ENCODE measurements at regions not wholly inside any gene's neighbourhood (a gene's known extent, or its start where the extent isn't known, plus 50 kb on each side); places are given as distances from the start of the nearest gene placed in this dataset.

DNA sequence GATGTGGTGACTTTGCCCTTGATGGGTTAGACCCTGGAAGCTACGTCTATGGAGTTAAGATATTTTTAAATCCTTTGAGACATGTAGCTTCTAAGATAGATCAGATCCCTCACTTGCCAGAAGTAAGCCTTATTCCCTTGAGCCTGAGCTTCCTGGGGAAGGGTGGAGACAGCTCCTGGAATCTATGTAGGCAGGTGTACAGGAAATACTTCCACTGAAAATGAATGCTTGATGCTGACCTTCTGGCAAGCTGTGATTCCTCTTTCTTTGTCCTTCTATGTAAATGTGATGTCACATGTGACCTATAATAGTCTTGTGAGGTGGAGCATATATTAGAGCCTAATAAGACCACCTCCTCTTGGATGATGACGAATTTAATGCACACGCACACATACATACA, 1152.0 kb upstream of the ACO1 start:
- no CpG with 5 or more reads among the region's 3 CpGs for WGBS (ENCODE audit: insufficient coverage, low coverage, missing lambda C conversion rate)
- TF ChIP-seq RNF2 (IDR thresholded peaks at IDR 0.05) = no peak
- TF ChIP-seq FOSL1 (tag; conservative IDR thresholded peaks at IDR 0.05) = no peak
- TF ChIP-seq FOXA3 (CRISPR knock-in tag; conservative IDR thresholded peaks at IDR 0.05 in 1 of 2, IDR thresholded peaks at IDR 0.05 in 1 of 2) = no peak
- TF ChIP-seq VEZF1 (CRISPR knock-in tag; IDR thresholded peaks at IDR 0.05) = no peak
- no peak for TF ChIP-seq MYC (IDR thresholded peaks at IDR 0.05; ENCODE audit: low read depth, low read length)
- no peak for TF ChIP-seq MYC (CRISPR knock-in tag; IDR thresholded peaks at IDR 0.05; ENCODE audit: borderline replicate concordance, low read depth)
- TF ChIP-seq ZNF583 (CRISPR knock-in tag; IDR thresholded peaks at IDR 0.05) = no peak
- TF ChIP-seq ZBTB49 (CRISPR knock-in tag; IDR thresholded peaks at IDR 0.05; ENCODE audit: borderline replicate concordance) = no peak
- TF ChIP-seq, protein P1, sequence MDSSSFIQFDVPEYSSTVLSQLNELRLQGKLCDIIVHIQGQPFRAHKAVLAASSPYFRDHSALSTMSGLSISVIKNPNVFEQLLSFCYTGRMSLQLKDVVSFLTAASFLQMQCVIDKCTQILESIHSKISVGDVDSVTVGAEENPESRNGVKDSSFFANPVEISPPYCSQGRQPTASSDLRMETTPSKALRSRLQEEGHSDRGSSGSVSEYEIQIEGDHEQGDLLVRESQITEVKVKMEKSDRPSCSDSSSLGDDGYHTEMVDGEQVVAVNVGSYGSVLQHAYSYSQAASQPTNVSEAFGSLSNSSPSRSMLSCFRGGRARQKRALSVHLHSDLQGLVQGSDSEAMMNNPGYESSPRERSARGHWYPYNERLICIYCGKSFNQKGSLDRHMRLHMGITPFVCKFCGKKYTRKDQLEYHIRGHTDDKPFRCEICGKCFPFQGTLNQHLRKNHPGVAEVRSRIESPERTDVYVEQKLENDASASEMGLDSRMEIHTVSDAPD (CRISPR knock-in tag; IDR thresholded peaks at IDR 0.05) = no peak
- TF ChIP-seq ZFP30 (CRISPR knock-in tag; IDR thresholded peaks at IDR 0.05; ENCODE audit: borderline replicate concordance) = no peak
- TF ChIP-seq FOXJ2 (tag; IDR thresholded peaks at IDR 0.05) = no peak
- TF ChIP-seq ZNF175 (CRISPR knock-in tag; IDR thresholded peaks at IDR 0.05; ENCODE audit: low read depth) = no peak
- TF ChIP-seq THRB (CRISPR knock-in tag; conservative IDR thresholded peaks at IDR 0.05) = no peak
- TF ChIP-seq, protein P2, sequence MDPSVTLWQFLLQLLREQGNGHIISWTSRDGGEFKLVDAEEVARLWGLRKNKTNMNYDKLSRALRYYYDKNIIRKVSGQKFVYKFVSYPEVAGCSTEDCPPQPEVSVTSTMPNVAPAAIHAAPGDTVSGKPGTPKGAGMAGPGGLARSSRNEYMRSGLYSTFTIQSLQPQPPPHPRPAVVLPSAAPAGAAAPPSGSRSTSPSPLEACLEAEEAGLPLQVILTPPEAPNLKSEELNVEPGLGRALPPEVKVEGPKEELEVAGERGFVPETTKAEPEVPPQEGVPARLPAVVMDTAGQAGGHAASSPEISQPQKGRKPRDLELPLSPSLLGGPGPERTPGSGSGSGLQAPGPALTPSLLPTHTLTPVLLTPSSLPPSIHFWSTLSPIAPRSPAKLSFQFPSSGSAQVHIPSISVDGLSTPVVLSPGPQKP (CRISPR knock-in tag; IDR thresholded peaks at IDR 0.05) = no peak

More for the DNA sequence above, 1152.0 kb upstream of the ACO1 start:
- DNase-seq (ENCODE audit: extremely low read depth in 1 of 4, low spot score in 3 of 4) = no peak
- H3K9ac ChIP-seq (ENCODE audit: insufficient read depth in 1 of 2, low read depth in 2 of 2, low read length in 2 of 2) = no peak overlapping the region
- H3K4me2 ChIP-seq (ENCODE audit: insufficient read depth, low read length) = no peak overlapping the region
- in situ Hi-C loops (cut with MboI) = no loop called here
- no peak overlapping the region for H3K4me3 ChIP-seq
- no peaks in the 10 kb centered on the region for H4K20me1 ChIP-seq (replicated peaks; ENCODE audit: control insufficient read depth, insufficient read depth, low read length)
- ATAC-seq = no peak
- BruUV-seq (replicated peaks) = no TSS peak
- no peak for FAIRE-seq
- H3K27ac ChIP-seq (ENCODE audit: extremely low read depth, low read depth, low read length) = no peak overlapping the region
- ChIA-PET CTCF (ENCODE audit: low intra/inter-chr PET ratio) (no interaction called here), POLR2A (no interaction called here)
- H3K9me3 ChIP-seq (replicated peaks; ENCODE audit: control insufficient read depth, insufficient read depth, low read depth, low read length) = no peaks in the 10 kb centered on the region
- H3K4me1 ChIP-seq (replicated peaks in 1 of 2; ENCODE audit: control insufficient read depth in 2 of 2, insufficient read depth in 2 of 2, low read length in 2 of 2) = no peaks in the 10 kb centered on the region
- no peaks in the 10 kb centered on the region for H3K27me3 ChIP-seq (ENCODE audit: control insufficient read depth in 2 of 2, insufficient read depth in 2 of 2, low read length in 2 of 2)
- H3K36me3 ChIP-seq (ENCODE audit: control insufficient read depth, insufficient read depth, low read length) = no peaks in the 10 kb centered on the region
- no peaks in the 10 kb centered on the region for H3K79me2 ChIP-seq (ENCODE audit: control insufficient read depth, insufficient read depth, low read length)
- intact Hi-C loops (cut with micrococcal nuclease) = no loop called here
- no peak overlapping the region for H2AFZ ChIP-seq (ENCODE audit: low read depth, low read length)
- no peaks in the 10 kb centered on the region for H3K9me1 ChIP-seq (ENCODE audit: control insufficient read depth, insufficient read depth, low read length)

Measured in K562 (cell line).